ACC112 (cell line): ENCODE measurements at regions not wholly inside any gene's neighbourhood (a gene's known extent, or its start where the extent isn't known, plus 50 kb on each side); places are given as distances from the start of the nearest gene placed in this dataset.
"Not testable (repeated sequence)": the region's sequence is repeated elsewhere in the genome, so short reads cannot be mapped to it uniquely, and the experiment has no call there.

Experiments
- H2AFZ ChIP-seq: fragments of 200-600 bp; sonication (generic); one replicate; pipeline ENCODE4 v1.6.0; 2017; ENCODE audit warnings: antibody characterized with exemption, low read length; ENCODE audit not compliant: unreplicated experiment
- H3K27ac ChIP-seq: fragments of 200-600 bp; sonication (generic); 2 replicates; pipeline ENCODE4 v1.5.1; 2014; ENCODE audit warnings: low read depth, mild to moderate bottlenecking, antibody characterized with exemption, low read length, moderate library complexity
- H3K27me3 ChIP-seq: fragments of 200-600 bp; sonication (generic); 2 replicates; pipeline ENCODE4 v1.6.1; 2014; ENCODE audit warnings: mild to moderate bottlenecking, antibody characterized with exemption, low read length, moderate library complexity, mixed read lengths; ENCODE audit not compliant: insufficient read depth
- H3K36me3 ChIP-seq: fragments of 200-600 bp; sonication (generic); 2 replicates; pipeline ENCODE4 v1.6.1; 2016; ENCODE audit warnings: mild to moderate bottlenecking, antibody characterized with exemption, low read length, moderate library complexity, mixed read lengths; ENCODE audit not compliant: insufficient read depth
- H3K4me1 ChIP-seq: fragments of 200-600 bp; sonication (generic); one replicate; pipeline ENCODE4 v1.6.1; 2016; ENCODE audit warnings: low read length, mixed read lengths; ENCODE audit not compliant: insufficient read depth, unreplicated experiment, control insufficient read depth
- H3K4me3 ChIP-seq: fragments of 200-600 bp; sonication (generic); 2 replicates; pipeline ENCODE4 v1.5.1; 2014; ENCODE audit warnings: mild to moderate bottlenecking, low read depth, low read length
- H3K79me2 ChIP-seq: fragments of 200-600 bp; sonication (generic); one replicate; pipeline ENCODE4 v1.6.0; 2016; ENCODE audit warnings: low read length; ENCODE audit not compliant: control insufficient read depth, unreplicated experiment, insufficient read depth

- no peaks in the 10 kb centered on the region for H3K27me3 ChIP-seq
- no peak overlapping the region for H3K4me3 ChIP-seq
- H3K27ac ChIP-seq = no peak overlapping the region
- H3K79me2 ChIP-seq = no peaks in the 10 kb centered on the region
- no peaks in the 10 kb centered on the region for H3K4me1 ChIP-seq
- H3K36me3 ChIP-seq = no peaks in the 10 kb centered on the region
- no peak overlapping the region for H2AFZ ChIP-seq
Measured at GRCh38 chr7:46279290-46279689, 358.2 kb upstream of the IGFBP3 start.

- Histone ChIP-seq H3K27me3 (no peaks in the 10 kb centered on the region), H3K4me1 (no peaks in the 10 kb centered on the region), H2AFZ (no peak overlapping the region), H3K79me2 (no peaks in the 10 kb centered on the region), H3K4me3 (no peak overlapping the region), H3K27ac (no peak overlapping the region), H3K36me3 (no peaks in the 10 kb centered on the region)
Measured at GRCh38 chr7:46264646-46265045, 343.6 kb upstream of the IGFBP3 start.

GRCh38 chr7:46261638-46262037, 340.6 kb upstream of the IGFBP3 start:
- H3K79me2 ChIP-seq = not testable (repeated sequence)

GRCh38 chr7:46259947-46260346, 338.9 kb upstream of the IGFBP3 start:
- Histone ChIP-seq H3K4me1 (peaks cover 12% of the 10 kb centered on the region), H3K27me3 (no peaks in the 10 kb centered on the region), H3K36me3 (no peaks in the 10 kb centered on the region), H3K79me2 (no peaks in the 10 kb centered on the region), H2AFZ (no peak overlapping the region), H3K4me3 (no peak overlapping the region), H3K27ac (no peak overlapping the region)

More at GRCh38 chr7:46261638-46262037, 340.6 kb upstream of the IGFBP3 start:
- H3K4me1 ChIP-seq = peaks cover 12% of the 10 kb centered on the region
- H3K27me3 ChIP-seq, H3K27ac ChIP-seq, H3K4me3 ChIP-seq, H3K36me3 ChIP-seq, H2AFZ ChIP-seq: not testable (repeated sequence)

- Histone ChIP-seq H3K36me3 (no peaks in the 10 kb centered on the region), H3K27ac (peak overlapping the region; percentile 42), H3K27me3 (no peaks in the 10 kb centered on the region), H2AFZ (peak overlapping the region; percentile 44), H3K79me2 (no peaks in the 10 kb centered on the region), H3K4me3 (no peak overlapping the region), H3K4me1 (peaks cover 12% of the 10 kb centered on the region)
Measured at GRCh38 chr7:46257761-46258448, 336.8 kb upstream of the IGFBP3 start.

- Histone ChIP-seq H3K79me2 (no peaks in the 10 kb centered on the region), H3K27ac (peak overlapping the region; percentile 42; the same call in 1 of the 2 replicates), H3K27me3 (no peaks in the 10 kb centered on the region), H2AFZ (peak overlapping the region; percentile 44), H3K36me3 (no peaks in the 10 kb centered on the region), H3K4me3 (no peak overlapping the region), H3K4me1 (peaks cover 12% of the 10 kb centered on the region)
Measured at GRCh38 chr7:46256870-46257661, 336.0 kb upstream of the IGFBP3 start.

GRCh38 chr7:46253520-46253919, 332.4 kb upstream of the IGFBP3 start:
- Histone ChIP-seq H2AFZ (no peak overlapping the region), H3K79me2 (no peaks in the 10 kb centered on the region), H3K27me3 (no peaks in the 10 kb centered on the region), H3K27ac (no peak overlapping the region), H3K4me3 (no peak overlapping the region), H3K36me3 (no peaks in the 10 kb centered on the region), H3K4me1 (peaks cover 10% of the 10 kb centered on the region)

- no peak overlapping the region for H3K4me3 ChIP-seq
- H3K79me2 ChIP-seq = no peaks in the 10 kb centered on the region
- no peak overlapping the region for H2AFZ ChIP-seq
- H3K27me3 ChIP-seq = no peaks in the 10 kb centered on the region
- no peaks in the 10 kb centered on the region for H3K36me3 ChIP-seq
- H3K4me1 ChIP-seq = no peaks in the 10 kb centered on the region
- no peak overlapping the region for H3K27ac ChIP-seq
Measured at GRCh38 chr7:46247664-46248063, 326.6 kb upstream of the IGFBP3 start.

GRCh38 chr7:46245586-46246111, 324.6 kb upstream of the IGFBP3 start:
- no peak overlapping the region for H2AFZ ChIP-seq
- no peaks in the 10 kb centered on the region for H3K79me2 ChIP-seq
- no peaks in the 10 kb centered on the region for H3K27me3 ChIP-seq
- no peaks in the 10 kb centered on the region for H3K36me3 ChIP-seq
- no peak overlapping the region for H3K4me3 ChIP-seq
- H3K27ac ChIP-seq = no peak overlapping the region
- no peaks in the 10 kb centered on the region for H3K4me1 ChIP-seq

GRCh38 chr7:46244757-46245156, 323.7 kb upstream of the IGFBP3 start:
- H3K4me3 ChIP-seq = no peak overlapping the region
- no peak overlapping the region for H2AFZ ChIP-seq
- no peaks in the 10 kb centered on the region for H3K79me2 ChIP-seq
- H3K4me1 ChIP-seq = no peaks in the 10 kb centered on the region
- no peak overlapping the region for H3K27ac ChIP-seq
- no peaks in the 10 kb centered on the region for H3K36me3 ChIP-seq
- H3K27me3 ChIP-seq = no peaks in the 10 kb centered on the region

- Histone ChIP-seq H3K27me3 (no peaks in the 10 kb centered on the region), H3K4me1 (no peaks in the 10 kb centered on the region), H3K27ac (no peak overlapping the region), H2AFZ (no peak overlapping the region), H3K79me2 (no peaks in the 10 kb centered on the region), H3K4me3 (no peak overlapping the region), H3K36me3 (no peaks in the 10 kb centered on the region)
Measured at GRCh38 chr7:46243406-46243805, 322.3 kb upstream of the IGFBP3 start.
